ENCODE measurements at regions not wholly inside any gene's neighbourhood (a gene's known extent, or its start where the extent isn't known, plus 50 kb on each side); places are given as distances from the start of the nearest gene placed in this dataset.

DNA sequence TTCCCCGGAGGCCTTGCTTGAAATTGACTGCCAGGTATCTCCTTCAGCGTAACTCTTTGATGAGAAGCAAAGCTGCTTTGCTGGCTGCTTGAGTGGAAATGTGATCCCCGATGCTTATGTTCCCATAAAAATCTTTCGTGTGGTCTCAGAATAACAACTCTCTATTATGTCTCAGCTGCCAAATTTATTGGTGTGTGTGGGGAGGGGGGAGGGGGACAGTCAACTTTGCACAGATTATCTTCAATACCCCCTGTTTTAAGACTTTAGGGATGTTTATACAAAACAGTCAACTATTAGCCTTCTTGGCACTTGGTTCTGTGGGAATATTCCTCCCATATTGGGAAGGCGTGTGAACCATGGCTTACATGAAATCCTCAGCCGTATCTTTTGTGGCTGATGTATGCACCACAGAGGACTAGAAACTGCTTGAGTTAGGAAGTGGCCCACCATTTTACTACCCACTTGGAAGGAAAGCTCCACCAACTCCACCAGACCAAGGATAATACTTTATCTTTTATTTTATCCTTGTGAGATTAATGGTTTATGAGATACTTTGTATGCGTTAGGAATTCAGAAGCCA, 101.5 kb upstream of the SLC24A3 start:
- ATAC-seq (no peak), DNase-seq (ENCODE audit: extremely low read depth in 1 of 4, low spot score in 3 of 4) (no peak), FAIRE-seq (no peak)
- Histone ChIP-seq H3K4me3 (no peak overlapping the region), H3K27me3 (ENCODE audit: control insufficient read depth in 2 of 2, insufficient read depth in 2 of 2, low read length in 2 of 2) (no peaks in the 10 kb centered on the region), H3K79me2 (ENCODE audit: control insufficient read depth, insufficient read depth, low read length) (no peaks in the 10 kb centered on the region), H2AFZ (ENCODE audit: low read depth, low read length) (no peak overlapping the region), H3K9me3 (replicated peaks; ENCODE audit: control insufficient read depth, insufficient read depth, low read depth, low read length) (no peaks in the 10 kb centered on the region), H3K4me1 (replicated peaks in 1 of 2; ENCODE audit: control insufficient read depth in 2 of 2, insufficient read depth in 2 of 2, low read length in 2 of 2) (no peaks in the 10 kb centered on the region), H3K9ac (ENCODE audit: insufficient read depth in 1 of 2, low read depth in 2 of 2, low read length in 2 of 2) (no peak overlapping the region), H3K9me1 (ENCODE audit: control insufficient read depth, insufficient read depth, low read length) (no peaks in the 10 kb centered on the region), H3K4me2 (ENCODE audit: insufficient read depth, low read length) (no peak overlapping the region), H3K36me3 (ENCODE audit: control insufficient read depth, insufficient read depth, low read length) (no peaks in the 10 kb centered on the region), H3K27ac (ENCODE audit: extremely low read depth, low read depth, low read length) (no peak overlapping the region), H4K20me1 (replicated peaks; ENCODE audit: control insufficient read depth, insufficient read depth, low read length) (no peaks in the 10 kb centered on the region)
- BruUV-seq (replicated peaks), result no TSS peak
- in situ Hi-C loops (cut with MboI), result no loop called here
- ChIA-PET POLR2A (no interaction called here), CTCF (ENCODE audit: low intra/inter-chr PET ratio) (no interaction called here)
- WGBS (ENCODE audit: insufficient coverage, low coverage, missing lambda C conversion rate), result 0% methylated on average over 4 of the region's 7 CpGs
- TF ChIP-seq MEF2D (tag; conservative IDR thresholded peaks at IDR 0.05; ENCODE audit: low read depth) (no peak), ZNF23 (CRISPR knock-in tag; IDR thresholded peaks at IDR 0.05) (no peak), KAT8 (IDR thresholded peaks at IDR 0.05; ENCODE audit: low read depth) (no peak), ELF2 (CRISPR knock-in tag; IDR thresholded peaks at IDR 0.05) (no peak), STAT5A (IDR thresholded peaks at IDR 0.05; ENCODE audit: borderline replicate concordance, low read length) (no peak)
- intact Hi-C loops (cut with micrococcal nuclease), result no loop called here

- BruUV-seq (replicated peaks), result no TSS peak
- Histone ChIP-seq H3K4me1 (replicated peaks in 1 of 2; ENCODE audit: control insufficient read depth in 2 of 2, insufficient read depth in 2 of 2, low read length in 2 of 2) (no peaks in the 10 kb centered on the region), H4K20me1 (replicated peaks; ENCODE audit: control insufficient read depth, insufficient read depth, low read length) (no peaks in the 10 kb centered on the region), H3K4me2 (ENCODE audit: insufficient read depth, low read length) (no peak overlapping the region), H3K4me3 (no peak overlapping the region), H2AFZ (ENCODE audit: low read depth, low read length) (no peak overlapping the region), H3K27ac (ENCODE audit: extremely low read depth, low read depth, low read length) (no peak overlapping the region), H3K36me3 (ENCODE audit: control insufficient read depth, insufficient read depth, low read length) (no peaks in the 10 kb centered on the region), H3K9me3 (replicated peaks; ENCODE audit: control insufficient read depth, insufficient read depth, low read depth, low read length) (no peaks in the 10 kb centered on the region), H3K9me1 (ENCODE audit: control insufficient read depth, insufficient read depth, low read length) (no peaks in the 10 kb centered on the region), H3K79me2 (ENCODE audit: control insufficient read depth, insufficient read depth, low read length) (no peaks in the 10 kb centered on the region), H3K9ac (ENCODE audit: insufficient read depth in 1 of 2, low read depth in 2 of 2, low read length in 2 of 2) (no peak overlapping the region), H3K27me3 (ENCODE audit: control insufficient read depth in 2 of 2, insufficient read depth in 2 of 2, low read length in 2 of 2) (no peaks in the 10 kb centered on the region)
- 0% methylated on average over 1 of the region's 2 CpGs for WGBS (ENCODE audit: insufficient coverage, low coverage, missing lambda C conversion rate)
- DNase-seq (ENCODE audit: extremely low read depth in 1 of 4, low spot score in 3 of 4) (no peak), FAIRE-seq (no peak), ATAC-seq (no peak)
- CTCF ChIA-PET (ENCODE audit: low intra/inter-chr PET ratio), result no interaction called here
- intact Hi-C loops (cut with micrococcal nuclease) (no loop called here), in situ Hi-C loops (cut with MboI) (no loop called here)
- POLR2A ChIA-PET, result no interaction called here
- no peak for TF ChIP-seq HOXB6 (CRISPR knock-in tag; IDR thresholded peaks at IDR 0.05; ENCODE audit: borderline replicate concordance)
- TF ChIP-seq, protein P1, sequence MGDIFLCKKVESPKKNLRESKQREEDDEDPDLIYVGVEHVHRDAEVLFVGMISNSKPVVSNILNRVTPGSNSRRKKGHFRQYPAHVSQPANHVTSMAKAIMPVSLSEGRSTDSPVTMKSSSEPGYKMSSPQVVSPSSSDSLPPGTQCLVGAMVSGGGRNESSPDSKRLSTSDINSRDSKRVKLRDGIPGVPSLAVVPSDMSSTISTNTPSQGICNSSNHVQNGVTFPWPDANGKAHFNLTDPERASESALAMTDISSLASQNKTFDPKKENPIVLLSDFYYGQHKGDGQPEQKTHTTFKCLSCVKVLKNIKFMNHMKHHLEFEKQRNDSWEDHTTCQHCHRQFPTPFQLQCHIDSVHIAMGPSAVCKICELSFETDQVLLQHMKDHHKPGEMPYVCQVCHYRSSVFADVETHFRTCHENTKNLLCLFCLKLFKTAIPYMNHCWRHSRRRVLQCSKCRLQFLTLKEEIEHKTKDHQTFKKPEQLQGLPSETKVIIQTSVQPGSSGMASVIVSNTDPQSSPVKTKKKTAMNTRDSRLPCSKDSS (IDR thresholded peaks at IDR 0.05; ENCODE audit: low read depth, partially characterized antibody), result no peak
Observed at GRCh38 chr20:19112828-19113227, 99.6 kb upstream of the SLC24A3 start.
